A673 (cell line): ENCODE measurements at regions not wholly inside any gene's neighbourhood (a gene's known extent, or its start where the extent isn't known, plus 50 kb on each side); places are given as distances from the start of the nearest gene placed in this dataset.

Source experiments
- BruUV-seq: library from RNA; stranded (reverse); fragments of 400-500 nt; replicated peaks from 2 replicates; lab custom pipeline; 2021; lab: Mats Ljungman, UMichigan
- CTCF ChIA-PET: fragments of 300-600 bp; sonication (Branson Sonifier 250); formaldehyde crosslinking; loops from one replicate; lab custom pipeline; 2022; ENCODE audit warnings: antibody characterized with exemption; lab: Charles Lee
- POLR2A ChIA-PET: fragments of 300-600 bp; sonication (Branson Sonifier 250); formaldehyde crosslinking; loops from one replicate; lab custom pipeline; 2022; ENCODE audit warnings: antibody characterized with exemption; ENCODE audit not compliant: low non-redundant PET; lab: Charles Lee
- DNase-seq: peaks from one replicate; pipeline ENCODE4 v3.0.0-alpha.2; 2015; ENCODE audit warnings: low spot score
- H3K27ac ChIP-seq: fragments of 200-600 bp; sonication (generic); 2 replicates; pipeline ENCODE4 v1.5.1; 2016; ENCODE audit warnings: mixed run types, low read depth, mild to moderate bottlenecking, mixed read lengths, antibody characterized with exemption, low read length; ENCODE audit not compliant: poor library complexity, severe bottlenecking
- H3K27me3 ChIP-seq: fragments of 200-600 bp; sonication (generic); replicated peaks from 2 replicates; pipeline ENCODE4 v1.6.1; 2017; ENCODE audit warnings: mixed run types, low read depth, mild to moderate bottlenecking, mixed read lengths, antibody characterized with exemption, low read length; ENCODE audit not compliant: insufficient read depth, poor library complexity
- H3K36me3 ChIP-seq: fragments of 200-600 bp; sonication (generic); 2 replicates; pipeline ENCODE4 v1.6.1; 2016; ENCODE audit warnings: mixed run types, mild to moderate bottlenecking, mixed read lengths, antibody characterized with exemption, low read length; ENCODE audit not compliant: insufficient read depth, poor library complexity, severe bottlenecking
- H3K4me1 ChIP-seq: fragments of 200-600 bp; sonication (generic); 2 replicates; pipeline ENCODE4 v1.6.1; 2017; ENCODE audit warnings: mixed run types, mild to moderate bottlenecking, mixed read lengths, antibody characterized with exemption, low read length; ENCODE audit not compliant: insufficient read depth, poor library complexity, severe bottlenecking
- H3K4me3 ChIP-seq: fragments of 200-600 bp; sonication (generic); 2 replicates; pipeline ENCODE4 v1.5.1; 2016; ENCODE audit warnings: low read depth, mixed run types, mild to moderate bottlenecking, mixed read lengths, low read length; ENCODE audit not compliant: poor library complexity, severe bottlenecking
- H3K9me3 ChIP-seq: fragments of 200-600 bp; sonication (generic); 2 replicates; pipeline ENCODE4 v1.6.1; 2016; ENCODE audit warnings: mixed run types, low read depth, mild to moderate bottlenecking, mixed read lengths, antibody characterized with exemption, low read length; ENCODE audit not compliant: poor library complexity, severe bottlenecking
- CTCF ChIP-seq: fragments of 300-800, 200-600 bp; sonication (generic); conservative IDR thresholded peaks from 2 replicates; pipeline ENCODE4 v1.5.1; 2017; ENCODE audit warnings: low read depth, mild to moderate bottlenecking, antibody characterized with exemption, low read length, moderate library complexity, mixed read lengths
- EZH2 ChIP-seq: fragments of 200-600 bp; sonication (generic); IDR thresholded peaks from 2 replicates; pipeline ENCODE4 v1.6.1; 2017; ENCODE audit warnings: borderline replicate concordance, low read depth, mild to moderate bottlenecking, mixed read lengths, antibody characterized with exemption, low read length; ENCODE audit not compliant: poor library complexity, severe bottlenecking
- intact Hi-C: fragments of 100-400 bp; cut with micrococcal nuclease; formaldehyde crosslinking; loops from one replicate; pipeline ENCODE4 v1.10.0; 2022; ENCODE audit not compliant: unreplicated experiment

- TF ChIP-seq CTCF (no peak), EZH2 (no peak)
- intact Hi-C loops: no loop called here
- no TSS peak for BruUV-seq
- no peak for DNase-seq
- H3K36me3 ChIP-seq: no peaks in the 10 kb centered on the region
- ChIA-PET CTCF (no interaction called here), POLR2A (no interaction called here)
- no peak overlapping the region for H3K4me3 ChIP-seq
- H3K9me3 ChIP-seq: peaks cover 20% of the 10 kb centered on the region
- H3K27me3 ChIP-seq: no peaks in the 10 kb centered on the region
- H3K4me1 ChIP-seq: no peaks in the 10 kb centered on the region
- H3K27ac ChIP-seq: no peak overlapping the region
Observed at GRCh38 chr11:42195289-42196013, 736.0 kb upstream of the LRRC4C start.

DNA sequence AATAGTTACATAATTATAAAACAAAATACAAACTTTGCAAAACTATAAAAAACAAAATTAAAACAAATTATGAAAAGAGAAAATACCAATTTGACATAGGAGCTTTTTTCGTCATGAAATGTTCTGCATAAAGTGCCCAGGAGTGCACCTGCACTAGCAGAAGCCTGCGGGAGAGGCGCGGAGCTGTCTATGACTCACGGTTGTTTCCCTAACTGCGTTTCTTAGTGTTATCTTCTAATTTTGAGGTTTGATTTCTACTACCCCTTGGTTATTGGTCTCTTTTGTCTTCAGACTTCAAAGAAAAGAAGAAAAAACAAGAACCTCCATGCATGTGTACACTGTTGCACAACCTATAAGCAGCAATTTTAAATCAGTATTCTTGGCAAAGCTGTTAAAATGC is 740.9 kb upstream of the LRRC4C start:
- Histone ChIP-seq H3K27me3 (no peaks in the 10 kb centered on the region), H3K9me3 (peaks cover 38% of the 10 kb centered on the region), H3K4me1 (no peaks in the 10 kb centered on the region), H3K4me3 (no peak overlapping the region), H3K27ac (no peak overlapping the region), H3K36me3 (no peaks in the 10 kb centered on the region)
- CTCF ChIA-PET: no interaction called here
- TF ChIP-seq CTCF (no peak), EZH2 (no peak)
- POLR2A ChIA-PET: no interaction called here
- intact Hi-C loops: no loop called here
- DNase-seq: no peak
- no TSS peak for BruUV-seq

GRCh38 chr11:42201603-42202148 is 742.2 kb upstream of the LRRC4C start:
- Histone ChIP-seq H3K4me1 (no peaks in the 10 kb centered on the region), H3K27ac (no peak overlapping the region), H3K4me3 (no peak overlapping the region), H3K36me3 (no peaks in the 10 kb centered on the region), H3K9me3 (peaks cover 38% of the 10 kb centered on the region), H3K27me3 (no peaks in the 10 kb centered on the region)
- no peak for DNase-seq
- POLR2A ChIA-PET: no interaction called here
- no TSS peak for BruUV-seq
- intact Hi-C loops: no loop called here
- CTCF ChIA-PET: no interaction called here
- TF ChIP-seq CTCF (no peak), EZH2 (no peak)
